ENCODE measurements at regions not wholly inside any gene's neighbourhood (a gene's known extent, or its start where the extent isn't known, plus 50 kb on each side); places are given as distances from the start of the nearest gene placed in this dataset.
"Not testable (repeated sequence)": the region's sequence is repeated elsewhere in the genome, so short reads cannot be mapped to it uniquely, and the experiment has no call there.

DNA sequence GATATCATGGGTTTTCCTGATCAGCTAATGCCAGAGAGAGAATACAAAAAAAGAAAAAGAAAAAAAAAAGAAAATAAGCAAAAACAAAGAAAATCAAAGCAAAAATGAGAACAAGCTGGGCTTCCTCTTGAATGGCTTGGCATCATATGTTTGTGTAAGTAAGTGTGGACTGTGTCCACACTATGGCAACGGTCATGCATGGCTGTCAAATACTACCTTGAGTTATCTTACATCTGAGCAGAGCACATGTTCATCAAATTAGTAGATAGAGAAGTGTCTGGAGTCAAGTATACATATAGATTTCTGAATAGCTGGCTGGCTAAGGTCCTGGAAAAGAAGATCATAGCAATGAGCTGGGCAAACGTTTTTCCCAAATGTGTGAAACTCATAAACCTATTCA lies 470.2 kb downstream of the RPIA start:
- not testable (repeated sequence) for ATAC-seq (replicated peaks); H3K4me3 Mint-ChIP-seq; H3K27ac Mint-ChIP-seq; H3K36me3 Mint-ChIP-seq; DNase-seq; H3K4me1 Mint-ChIP-seq; H3K9me3 Mint-ChIP-seq; H3K27me3 Mint-ChIP-seq

DNA sequence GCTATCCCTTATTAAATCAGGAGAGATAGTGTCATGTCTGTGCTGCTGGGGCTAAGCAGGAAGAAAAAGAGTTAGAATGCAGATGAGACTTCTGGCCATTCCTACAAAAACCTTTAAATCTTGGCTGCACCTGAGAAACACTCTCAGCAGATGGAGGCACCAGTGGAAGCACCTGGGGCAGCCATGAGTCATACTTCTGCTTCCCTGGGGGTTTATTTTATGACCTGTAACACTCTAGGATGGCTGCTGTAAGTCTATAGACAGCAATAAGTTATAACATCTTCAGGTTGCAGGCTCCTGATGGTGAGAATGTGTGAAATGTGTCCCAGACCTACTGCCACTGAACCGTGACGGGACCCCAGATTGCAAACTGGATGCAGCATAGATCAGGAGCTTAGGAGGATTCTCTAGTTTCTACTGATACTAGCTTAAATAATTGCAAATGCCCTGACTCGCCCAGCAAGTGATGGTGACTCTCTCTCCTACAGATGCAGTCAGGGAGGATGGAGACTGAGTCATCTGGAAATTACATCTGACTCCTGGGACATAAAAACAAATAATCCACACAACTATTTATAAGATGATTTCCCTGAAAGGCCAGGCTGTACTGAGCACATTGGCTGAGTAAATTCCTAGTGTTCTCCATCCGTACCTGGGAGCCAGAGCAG lies 479.2 kb downstream of the RPIA start:
- H3K27me3 Mint-ChIP-seq; ATAC-seq (replicated peaks); DNase-seq; H3K9me3 Mint-ChIP-seq; H3K4me3 Mint-ChIP-seq; H3K27ac Mint-ChIP-seq; H3K36me3 Mint-ChIP-seq; H3K4me1 Mint-ChIP-seq: not testable (repeated sequence)

DNA sequence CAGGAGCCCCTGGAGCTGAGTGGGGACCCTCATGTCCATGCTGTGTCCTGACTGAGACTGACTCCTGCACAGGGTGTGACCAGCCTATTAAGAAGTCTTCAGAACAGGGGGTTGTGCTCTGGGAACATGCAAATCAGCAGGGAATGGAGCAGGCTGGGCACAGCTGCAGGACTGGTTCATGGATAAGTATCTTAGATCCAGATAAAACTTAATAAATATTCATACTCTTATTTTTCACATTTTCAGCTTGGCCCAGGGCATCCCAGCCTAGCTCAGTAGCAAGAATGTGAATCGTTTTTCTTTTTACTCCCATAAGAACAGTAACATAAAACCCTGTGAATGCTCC lies 479.7 kb downstream of the RPIA start:
- not testable (repeated sequence) for H3K27me3 Mint-ChIP-seq; H3K4me1 Mint-ChIP-seq; H3K9me3 Mint-ChIP-seq; ATAC-seq (replicated peaks); H3K4me3 Mint-ChIP-seq; H3K36me3 Mint-ChIP-seq; H3K27ac Mint-ChIP-seq; DNase-seq

DNA sequence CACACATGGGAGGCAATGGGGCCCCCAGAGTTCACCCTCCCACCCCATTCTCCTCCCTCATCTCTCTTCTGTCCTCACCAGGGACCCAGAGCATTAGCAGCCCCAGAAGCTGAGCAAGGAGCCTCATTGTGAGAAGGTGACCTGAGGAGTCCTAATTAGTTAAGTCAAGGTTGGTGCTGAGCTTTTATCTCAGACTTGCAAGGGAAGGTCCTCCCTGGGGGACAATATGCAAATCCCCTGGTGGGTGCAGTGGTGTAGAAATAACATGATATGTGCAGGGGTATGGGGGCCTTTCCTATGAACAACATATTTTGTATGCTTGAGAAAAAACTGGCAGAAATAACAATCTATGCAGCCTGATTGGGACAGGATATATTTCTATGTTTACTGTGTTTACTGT lies 485.5 kb downstream of the RPIA start:
- not testable (repeated sequence) for DNase-seq, H3K4me3 Mint-ChIP-seq, H3K4me1 Mint-ChIP-seq, H3K36me3 Mint-ChIP-seq, H3K9me3 Mint-ChIP-seq, H3K27ac Mint-ChIP-seq, H3K27me3 Mint-ChIP-seq
- peak; percentile 54 to 64 for ATAC-seq (replicated peaks)

DNA sequence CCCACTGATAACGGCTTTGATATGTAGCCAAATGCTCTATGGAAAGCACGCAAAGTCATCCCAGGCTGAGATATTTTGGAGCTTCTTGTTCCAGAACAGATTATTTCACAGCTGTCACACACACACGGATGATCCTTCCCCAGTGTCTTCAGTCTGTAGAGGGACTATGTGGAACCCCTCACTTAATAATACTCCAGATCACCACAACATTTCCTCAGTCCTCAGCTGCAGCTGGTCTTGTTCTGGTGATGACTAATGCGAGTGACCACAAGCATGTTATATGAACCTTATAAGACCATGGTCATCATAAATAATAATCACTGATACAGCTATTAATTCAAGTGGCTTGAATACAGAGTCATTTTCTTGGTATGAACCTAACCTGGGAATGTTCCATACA lies 490.7 kb downstream of the RPIA start:
- not testable (repeated sequence) for DNase-seq, H3K4me1 Mint-ChIP-seq, H3K27me3 Mint-ChIP-seq, H3K27ac Mint-ChIP-seq, H3K36me3 Mint-ChIP-seq, H3K9me3 Mint-ChIP-seq, H3K4me3 Mint-ChIP-seq
- peak in 1 of 2 donors; percentile 29 for ATAC-seq (replicated peaks)

DNA sequence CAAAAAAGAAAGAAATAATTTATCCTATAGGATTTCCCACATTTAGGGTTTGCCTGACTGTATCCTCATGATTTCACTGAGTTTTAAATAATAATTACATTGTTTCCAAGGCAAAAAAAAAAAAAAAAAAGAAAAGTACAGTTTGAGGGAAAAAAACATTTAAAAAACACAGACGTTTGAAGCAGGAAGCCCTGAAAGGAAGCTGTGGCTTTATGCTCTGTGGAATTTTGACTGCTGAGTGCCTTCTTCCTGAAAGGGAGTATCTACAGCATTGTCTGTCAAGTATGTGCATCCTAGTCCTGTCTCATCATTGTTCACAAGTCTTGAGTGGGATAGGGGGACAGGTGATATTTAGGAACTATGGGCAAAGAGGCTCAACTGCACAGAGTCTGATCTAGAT lies 493.3 kb downstream of the RPIA start:
- peaks cover 7 to 10% of the 10 kb centered on the region in 2 donors for H3K4me1 Mint-ChIP-seq
- not testable (repeated sequence) for H3K9me3 Mint-ChIP-seq; H3K27me3 Mint-ChIP-seq; H3K27ac Mint-ChIP-seq; H3K36me3 Mint-ChIP-seq; DNase-seq; H3K4me3 Mint-ChIP-seq; ATAC-seq (replicated peaks)

DNA sequence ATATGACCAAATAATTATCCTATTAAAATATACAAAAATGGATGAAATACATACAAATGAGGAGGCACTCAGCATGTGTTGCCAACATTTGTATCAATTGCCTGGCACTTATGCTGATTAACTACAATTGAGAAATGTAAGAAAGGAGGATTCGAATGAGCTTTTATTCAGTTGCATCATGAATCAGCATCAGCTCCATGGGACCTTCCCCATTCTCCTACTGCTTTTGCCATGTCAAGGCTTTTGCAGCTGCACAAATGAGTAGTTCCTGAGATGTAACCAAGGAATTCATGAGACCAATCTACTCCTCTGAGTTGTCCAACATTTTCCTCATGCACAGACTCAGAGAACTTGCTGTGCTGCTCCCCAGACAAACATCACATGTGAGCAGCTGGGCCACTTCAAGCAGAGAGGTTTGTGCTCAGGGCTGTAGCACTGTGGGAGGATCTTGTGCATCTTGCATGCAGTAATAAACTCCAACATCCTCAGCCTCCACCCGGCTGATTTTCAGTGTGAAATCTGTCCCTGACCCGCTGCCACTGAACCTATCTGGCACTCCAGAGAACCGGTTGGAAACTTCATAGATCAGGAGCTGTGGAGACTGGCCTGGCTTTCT lies 504.3 kb downstream of the RPIA start:
- not testable (repeated sequence) for H3K4me3 Mint-ChIP-seq, H3K27ac Mint-ChIP-seq, DNase-seq, H3K36me3 Mint-ChIP-seq, H3K9me3 Mint-ChIP-seq, H3K27me3 Mint-ChIP-seq
- peak in 1 of 2 donors; percentile 61 for ATAC-seq (replicated peaks)
- H3K4me1 Mint-ChIP-seq = peaks cover 6 to 12% of the 10 kb centered on the region in 2 donors

DNA sequence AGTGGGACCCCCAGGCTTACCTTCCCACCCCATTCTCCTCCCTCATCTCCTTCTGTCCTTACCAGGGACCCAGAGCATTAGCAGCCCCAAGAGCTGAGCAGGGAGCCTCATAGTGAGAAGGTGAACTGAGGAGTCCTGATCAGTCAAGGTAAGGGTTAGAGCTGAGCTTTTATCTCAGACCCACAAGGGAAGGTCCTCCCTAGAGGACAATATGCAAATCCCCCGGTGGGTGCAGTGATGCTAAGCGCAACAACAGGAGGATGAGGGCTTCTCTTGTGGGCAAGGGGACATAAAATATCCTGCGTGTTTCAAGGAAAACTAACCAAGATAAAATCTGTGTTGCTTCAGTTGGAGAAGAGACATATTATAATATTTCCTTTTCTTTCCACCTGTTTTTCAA lies 505.2 kb downstream of the RPIA start:
- peak overlapping the region in 1 of 2 donors; percentile 61 for H3K4me3 Mint-ChIP-seq
- ATAC-seq (replicated peaks) = peak; percentile 60 to 66
- H3K36me3 Mint-ChIP-seq, DNase-seq, H3K9me3 Mint-ChIP-seq, H3K27me3 Mint-ChIP-seq: not testable (repeated sequence)
- H3K27ac Mint-ChIP-seq = peak overlapping the region; percentile 75
- peaks cover 6 to 12% of the 10 kb centered on the region in 2 donors for H3K4me1 Mint-ChIP-seq

DNA sequence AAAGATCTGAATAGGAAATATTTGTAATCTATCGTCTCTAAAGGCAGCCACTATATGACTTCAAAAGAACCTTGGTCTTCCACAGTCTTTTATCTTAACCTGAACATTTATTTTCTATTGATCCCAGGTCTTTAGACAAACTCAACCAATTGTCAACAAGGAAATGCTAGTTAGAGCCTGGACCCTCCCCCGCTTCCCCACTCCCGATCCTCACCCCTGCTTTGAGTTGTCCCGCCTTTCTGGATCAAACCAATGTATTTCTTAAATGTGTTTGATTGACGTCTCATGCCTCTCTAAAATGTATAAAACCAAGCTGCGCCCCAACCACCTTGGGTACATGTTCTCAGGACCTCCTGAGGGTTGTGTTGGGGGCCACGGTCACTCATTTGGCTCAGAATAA lies 506.6 kb downstream of the RPIA start:
- H3K9me3 Mint-ChIP-seq, H3K36me3 Mint-ChIP-seq: not testable (repeated sequence)
- peaks cover 6 to 12% of the 10 kb centered on the region in 2 donors for H3K4me1 Mint-ChIP-seq

DNA sequence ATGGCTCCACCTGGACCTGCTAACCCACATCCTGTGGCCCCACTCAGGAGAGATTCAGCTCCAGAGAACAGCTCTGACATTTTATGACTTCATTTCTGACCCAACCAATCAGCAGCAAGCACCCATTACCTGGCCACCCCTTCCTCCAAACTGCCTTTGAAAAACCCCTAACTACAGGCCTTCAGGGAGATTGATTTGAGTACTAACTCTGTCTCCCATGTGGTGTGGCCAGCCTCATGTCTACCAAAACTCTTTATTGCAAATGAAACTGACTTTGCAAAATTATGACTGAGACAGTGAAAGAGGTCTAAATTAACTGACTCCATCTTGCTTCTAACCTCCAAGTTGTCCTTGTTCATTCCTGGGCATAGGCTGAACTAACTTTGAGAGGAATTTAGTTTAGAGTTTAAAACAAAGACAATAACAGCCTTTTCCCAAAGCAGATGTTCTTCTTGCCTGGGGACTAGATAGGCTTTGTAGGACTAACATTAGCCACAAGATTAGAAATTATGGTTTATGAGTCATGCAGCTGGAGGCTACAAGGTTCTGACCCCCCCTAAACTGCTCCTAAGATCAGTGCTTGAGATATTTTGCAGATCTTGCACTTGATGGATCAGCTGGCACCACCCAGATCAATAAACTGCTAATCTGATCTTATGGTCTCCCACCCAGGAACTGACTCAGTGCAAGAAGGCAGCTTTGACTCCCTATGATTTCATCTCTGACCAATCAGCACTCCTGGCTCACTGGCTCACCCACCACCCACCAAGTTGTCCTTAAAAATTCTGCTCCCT lies 508.2 kb downstream of the RPIA start:
- not testable (repeated sequence) for H3K9me3 Mint-ChIP-seq

More for the DNA sequence above, 506.6 kb downstream of the RPIA start:
- not testable (repeated sequence) for H3K27ac Mint-ChIP-seq; H3K4me3 Mint-ChIP-seq; ATAC-seq (replicated peaks); H3K27me3 Mint-ChIP-seq; DNase-seq

DNA sequence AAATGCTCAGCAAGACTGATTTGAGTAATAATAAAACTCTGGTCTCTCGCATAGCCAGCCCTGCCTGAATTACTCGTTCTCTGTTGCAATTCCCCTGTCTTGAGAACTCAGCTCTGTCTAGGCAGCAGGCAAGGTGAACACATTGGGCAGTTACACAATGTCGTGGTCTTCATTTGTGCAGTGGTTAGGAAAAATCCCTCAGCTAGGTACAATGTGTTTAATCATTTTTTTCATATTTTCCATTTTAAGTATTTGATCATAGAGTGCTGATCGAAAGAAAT lies 508.7 kb downstream of the RPIA start:
- not testable (repeated sequence) for H3K4me3 Mint-ChIP-seq; H3K27me3 Mint-ChIP-seq; H3K9me3 Mint-ChIP-seq; H3K36me3 Mint-ChIP-seq; H3K27ac Mint-ChIP-seq; ATAC-seq (replicated peaks); DNase-seq
- peaks cover 6 to 12% of the 10 kb centered on the region in 2 donors for H3K4me1 Mint-ChIP-seq

More for the DNA sequence above, 508.2 kb downstream of the RPIA start:
- ATAC-seq (replicated peaks) = peak; percentile 23 to 33
- not testable (repeated sequence) for H3K27me3 Mint-ChIP-seq, H3K4me3 Mint-ChIP-seq, H3K27ac Mint-ChIP-seq, DNase-seq, H3K36me3 Mint-ChIP-seq
- H3K4me1 Mint-ChIP-seq = peaks cover 6 to 12% of the 10 kb centered on the region in 2 donors

DNA sequence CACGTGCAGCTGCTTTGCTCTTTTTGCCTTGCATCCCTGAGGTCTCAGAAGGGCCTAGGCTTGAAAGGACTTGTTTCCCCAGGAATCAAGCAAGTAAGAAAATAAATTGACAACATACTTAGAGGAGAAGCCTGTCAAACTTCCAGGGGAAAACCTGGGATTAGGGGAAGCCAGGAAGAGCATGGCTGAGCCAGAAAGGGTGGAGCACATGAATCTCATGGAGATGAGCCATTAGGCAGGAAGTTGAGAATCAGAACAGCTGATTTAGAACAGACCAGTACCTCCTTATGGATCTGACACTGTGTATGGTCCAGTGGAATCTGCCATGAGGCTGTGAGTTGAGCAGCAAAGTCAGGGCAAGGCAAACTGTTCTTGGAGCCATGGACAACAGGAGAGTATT lies 511.0 kb downstream of the RPIA start:
- not testable (repeated sequence) for H3K4me3 Mint-ChIP-seq; H3K9me3 Mint-ChIP-seq; H3K4me1 Mint-ChIP-seq; H3K27ac Mint-ChIP-seq; ATAC-seq (replicated peaks); H3K36me3 Mint-ChIP-seq; H3K27me3 Mint-ChIP-seq; DNase-seq

DNA sequence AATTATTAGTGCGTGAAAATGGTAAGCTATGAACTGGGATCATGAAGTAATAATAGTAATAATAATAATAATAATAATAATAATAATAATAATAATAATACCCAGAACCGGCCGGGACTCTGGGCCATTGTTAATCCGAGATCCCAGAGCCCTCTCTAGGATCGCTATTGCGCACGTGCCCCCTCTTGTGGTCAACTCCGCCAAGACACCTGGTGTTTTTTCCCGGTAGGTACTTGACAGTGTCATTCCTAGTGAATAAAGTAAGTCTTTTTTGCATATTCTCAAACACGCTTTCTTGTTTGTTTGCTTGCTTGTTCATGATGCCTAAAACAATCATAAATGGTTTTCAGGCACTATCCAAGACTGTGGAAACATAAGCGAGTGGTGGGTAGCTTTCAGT lies 513.7 kb downstream of the RPIA start:
- not testable (repeated sequence) for H3K27me3 Mint-ChIP-seq, H3K4me3 Mint-ChIP-seq, H3K27ac Mint-ChIP-seq, H3K9me3 Mint-ChIP-seq, H3K36me3 Mint-ChIP-seq, H3K4me1 Mint-ChIP-seq
- DNase-seq = peak; percentile 30
- peak; percentile 41 to 55 for ATAC-seq (replicated peaks)

DNA sequence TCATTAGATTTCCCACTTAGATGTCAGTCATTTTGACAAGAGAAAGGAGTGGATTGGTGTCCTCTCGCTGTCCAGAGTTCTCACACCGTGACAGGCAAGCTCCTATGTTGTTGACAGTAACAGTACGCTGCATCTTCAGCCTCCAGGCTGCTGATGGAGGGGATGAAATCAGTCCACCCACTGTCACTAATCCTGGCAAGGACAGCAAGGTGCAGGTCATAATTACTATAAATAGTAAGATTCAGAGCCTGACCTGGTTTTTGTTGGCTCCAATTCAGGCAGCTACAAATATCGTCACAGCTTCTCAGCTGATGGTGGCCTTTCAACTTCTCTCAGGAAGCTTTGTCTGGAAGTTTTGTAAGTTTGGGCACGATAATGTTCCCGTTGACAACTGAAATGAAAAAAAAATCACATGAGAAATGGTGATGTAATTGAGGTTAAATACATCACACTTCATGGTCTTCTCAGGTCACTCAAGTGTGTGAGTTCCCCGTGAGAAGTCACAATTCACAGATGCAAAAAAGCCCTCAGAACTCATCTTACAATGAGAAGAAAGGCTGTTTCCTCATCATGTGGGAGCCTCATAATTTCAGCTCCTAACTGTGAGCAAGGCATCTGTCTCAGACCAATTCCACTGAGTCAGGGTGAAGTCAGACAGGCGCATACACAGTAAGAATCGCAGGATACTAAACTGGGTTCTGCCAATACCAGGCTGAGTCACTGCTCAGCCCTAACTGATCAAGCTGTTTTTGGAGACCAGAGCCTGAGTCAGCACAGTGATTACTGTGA lies 516.9 kb downstream of the RPIA start:
- ATAC-seq (replicated peaks) = peak; percentile 61 to 74
- not testable (repeated sequence) for H3K9me3 Mint-ChIP-seq, H3K27me3 Mint-ChIP-seq, H3K4me3 Mint-ChIP-seq, H3K36me3 Mint-ChIP-seq, DNase-seq, H3K4me1 Mint-ChIP-seq, H3K27ac Mint-ChIP-seq

Measured in stimulated activated naive B cell treated with anti-CD40 and anti-IgM and Interleukin-4, amounts not matched to agents 10 μg/mL and 1 μg/mL and 100 μg/mL, for 72 hours (primary cell).